Spleen (tissue), 11 donors: ENCODE measurements at regions not wholly inside any gene's neighbourhood (a gene's known extent, or its start where the extent isn't known, plus 50 kb on each side); places are given as distances from the start of the nearest gene placed in this dataset.

Experiments
- DNase-seq: peaks from one replicate; pipeline ENCODE4 v3.0.0-alpha.2; 2020
- H3K27ac ChIP-seq, 8 donors: fragments of 200-600 bp; sonication (generic) in 7 of 8; 1 replicate in 4 of 8; 2 replicates in 4 of 8; pipeline versions ENCODE4 v1.5.0 to v1.8.0; 2016 to 2021; ENCODE audit warnings: inconsistent platforms in 4 of 8, mild to moderate bottlenecking in 4 of 8, moderate library complexity in 1 of 8
- H3K27me3 ChIP-seq, 7 donors: fragments of 200-600 bp; sonication (generic) in 6 of 7; replicated peaks in 1 of 7; 1 replicate in 4 of 7; 2 replicates in 3 of 7; pipeline versions ENCODE4 v1.5.0 to v1.8.0; 2016 to 2021; ENCODE audit warnings: inconsistent platforms in 3 of 7, mild to moderate bottlenecking in 1 of 7
- H3K36me3 ChIP-seq, 6 donors: fragments of 200-600 bp; sonication (generic) in 5 of 6; 1 replicate in 4 of 6; 2 replicates in 2 of 6; pipeline versions ENCODE4 v1.5.0 to v1.8.0; 2016 to 2021; ENCODE audit warnings: inconsistent platforms in 2 of 6
- H3K4me1 ChIP-seq, 6 donors: fragments of 200-600 bp; sonication (generic) in 5 of 6; 1 replicate in 3 of 6; 2 replicates in 3 of 6; pipeline versions ENCODE4 v1.5.0 to v1.8.0; 2016 to 2021; ENCODE audit warnings: inconsistent platforms in 3 of 6
- H3K4me3 ChIP-seq, 8 donors: fragments of 200-600 bp; sonication (generic) in 7 of 8; 1 replicate in 4 of 8; 2 replicates in 4 of 8; pipeline versions ENCODE4 v1.5.0 to v1.8.0; 2016 to 2021; ENCODE audit warnings: inconsistent platforms in 4 of 8, mild to moderate bottlenecking in 4 of 8, moderate library complexity in 2 of 8
- H3K9me3 ChIP-seq, 8 donors: fragments of 200-600 bp; sonication (generic) in 7 of 8; 1 replicate in 4 of 8; 2 replicates in 4 of 8; pipeline versions ENCODE4 v1.5.0 to v1.8.0; 2016 to 2021; ENCODE audit warnings: inconsistent platforms in 4 of 8
- POLR2A ChIP-seq, 3 donors: fragments of 450-650 bp; IDR thresholded peaks; one replicate each; pipeline ENCODE4 v1.5.1; 2017; ENCODE audit warnings: antibody characterized with exemption in 3 of 3, mild to moderate bottlenecking in 1 of 3
- POLR2AphosphoS5 ChIP-seq, 3 donors: sonication (generic); formaldehyde crosslinking; IDR thresholded peaks; one replicate each; pipeline ENCODE4 v1.5.1; 2017; ENCODE audit warnings: antibody characterized with exemption in 3 of 3
- WGBS, 5 donors: extraction: QIAGEN DNeasy Blood & Tissue Kit in 3 of 5; methylation state at CpG; one replicate each; pipeline versions ENCODE4 v1.1.5 to v1.1.7; 2013 to 2018; 5-methylcytosine and 5-hydroxymethylcytosine counted together
- intact Hi-C: fragments of 100-400 bp; cut with DNase I; formaldehyde crosslinking; loops from one replicate; pipeline ENCODE4 v1.15.0; 2023; ENCODE audit warnings: low total_unique reads
- TF ChIP-seq, protein P1 (sequence below), 11 experiments: fragments of 200-600 bp in 7 of 11; fragments of 450-650 bp in 4 of 11; sonication (generic) in 4 of 11; IDR thresholded peaks in 8 of 11; conservative IDR thresholded peaks in 3 of 11; 1 replicate in 7 of 11; 2 replicates in 4 of 11; pipeline versions ENCODE4 v1.4.0 to v1.8.0; 2016 to 2021; ENCODE audit warnings: antibody characterized with exemption in 11 of 11, inconsistent platforms in 4 of 11, mild to moderate bottlenecking in 1 of 11
- donor health status: healthy with polysubstance abuse.
- donor health status: DM: no; HTN: no; CAD: no; lungs with moderate emphysema.
- donor health status: DM: no; HTN: no; CAD: no.
- donor health status: Bipolar disorder and iron deficiency.
- donor health status: healthy.
- donor health status: DM: no; HTN: no; CAD: no.
- donor health status: DM: yes; HTN: yes; CAD: no.

- Histone ChIP-seq H3K4me3 (no peak overlapping the region), H3K36me3 (no peaks in the 10 kb centered on the region), H3K4me1 (no peaks in the 10 kb centered on the region), H3K27ac (no peak overlapping the region), H3K9me3 (peaks cover 0 to 9% (median 5%) of the 10 kb centered on the region in 8 donors), H3K27me3 (no peaks in the 10 kb centered on the region)
- TF ChIP-seq POLR2AphosphoS5 (IDR thresholded peaks at IDR 0.05) (no peak), POLR2A (IDR thresholded peaks at IDR 0.05) (no peak)
- TF ChIP-seq, protein P1, sequence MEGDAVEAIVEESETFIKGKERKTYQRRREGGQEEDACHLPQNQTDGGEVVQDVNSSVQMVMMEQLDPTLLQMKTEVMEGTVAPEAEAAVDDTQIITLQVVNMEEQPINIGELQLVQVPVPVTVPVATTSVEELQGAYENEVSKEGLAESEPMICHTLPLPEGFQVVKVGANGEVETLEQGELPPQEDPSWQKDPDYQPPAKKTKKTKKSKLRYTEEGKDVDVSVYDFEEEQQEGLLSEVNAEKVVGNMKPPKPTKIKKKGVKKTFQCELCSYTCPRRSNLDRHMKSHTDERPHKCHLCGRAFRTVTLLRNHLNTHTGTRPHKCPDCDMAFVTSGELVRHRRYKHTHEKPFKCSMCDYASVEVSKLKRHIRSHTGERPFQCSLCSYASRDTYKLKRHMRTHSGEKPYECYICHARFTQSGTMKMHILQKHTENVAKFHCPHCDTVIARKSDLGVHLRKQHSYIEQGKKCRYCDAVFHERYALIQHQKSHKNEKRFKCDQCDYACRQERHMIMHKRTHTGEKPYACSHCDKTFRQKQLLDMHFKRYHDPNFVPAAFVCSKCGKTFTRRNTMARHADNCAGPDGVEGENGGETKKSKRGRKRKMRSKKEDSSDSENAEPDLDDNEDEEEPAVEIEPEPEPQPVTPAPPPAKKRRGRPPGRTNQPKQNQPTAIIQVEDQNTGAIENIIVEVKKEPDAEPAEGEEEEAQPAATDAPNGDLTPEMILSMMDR (IDR thresholded peaks at IDR 0.05 in 8 of 11, conservative IDR thresholded peaks at IDR 0.05 in 3 of 11) = no peak
- no peak for DNase-seq
- WGBS, 5 donors = 67 to 89% (median 74%) methylated on average over 1 of the region's 1 CpG
- intact Hi-C loops = no loop called here
Observed at GRCh38 chr5:20098694-20099093, 110.7 kb upstream of the CDH18 start.

- Histone ChIP-seq H3K27me3 (no peaks in the 10 kb centered on the region), H3K36me3 (no peaks in the 10 kb centered on the region), H3K27ac (no peak overlapping the region), H3K4me1 (no peaks in the 10 kb centered on the region), H3K4me3 (no peak overlapping the region), H3K9me3 (peaks cover 0 to 28% (median 17%) of the 10 kb centered on the region in 8 donors)
- 72 to 86% (median 78%) methylated on average over 2 of the region's 2 CpGs for WGBS, 5 donors
- DNase-seq = no peak
- TF ChIP-seq, protein P1 (IDR thresholded peaks at IDR 0.05 in 8 of 11, conservative IDR thresholded peaks at IDR 0.05 in 3 of 11) = no peak
- TF ChIP-seq POLR2A (IDR thresholded peaks at IDR 0.05) (no peak), POLR2AphosphoS5 (IDR thresholded peaks at IDR 0.05) (no peak)
- intact Hi-C loops = no loop called here
Observed at GRCh38 chr5:20088361-20088760, 100.4 kb upstream of the CDH18 start.

DNA sequence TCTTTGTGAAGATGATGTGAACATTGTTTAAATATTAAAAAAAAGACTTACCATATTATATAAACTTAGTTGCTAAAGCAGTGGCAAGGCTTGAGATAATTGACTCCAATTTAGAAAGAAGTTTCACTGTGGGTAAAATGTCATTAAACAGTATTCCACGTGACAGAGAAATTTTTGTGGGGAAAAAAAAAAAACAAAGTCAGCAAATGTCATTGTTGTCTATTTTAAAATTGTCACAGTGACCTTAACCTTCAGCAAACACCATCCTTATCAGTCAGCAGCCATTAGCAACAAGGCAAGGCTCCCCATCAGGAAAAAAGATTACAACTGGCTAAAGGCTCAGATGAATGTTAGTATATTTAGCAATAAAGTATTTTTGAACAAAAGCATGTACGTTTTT lies 99.3 kb upstream of the CDH18 start:
- H3K27ac ChIP-seq = peak overlapping the region in 2 of 8 donors; percentile 17 to 18
- no peaks in the 10 kb centered on the region for H3K27me3 ChIP-seq
- H3K4me1 ChIP-seq = no peaks in the 10 kb centered on the region
- no peaks in the 10 kb centered on the region for H3K36me3 ChIP-seq
- WGBS, 5 donors = 46 to 68% (median 53%) methylated on average over 2 of the region's 2 CpGs
- no peak for TF ChIP-seq POLR2A (IDR thresholded peaks at IDR 0.05)
- TF ChIP-seq, protein P1 (IDR thresholded peaks at IDR 0.05 in 8 of 11, conservative IDR thresholded peaks at IDR 0.05 in 3 of 11) = no peak
- no peak for TF ChIP-seq POLR2AphosphoS5 (IDR thresholded peaks at IDR 0.05)
- intact Hi-C loops = no loop called here
- H3K4me3 ChIP-seq = no peak overlapping the region
- H3K9me3 ChIP-seq = peaks cover 0 to 28% (median 18%) of the 10 kb centered on the region in 8 donors
- DNase-seq = no peak

DNA sequence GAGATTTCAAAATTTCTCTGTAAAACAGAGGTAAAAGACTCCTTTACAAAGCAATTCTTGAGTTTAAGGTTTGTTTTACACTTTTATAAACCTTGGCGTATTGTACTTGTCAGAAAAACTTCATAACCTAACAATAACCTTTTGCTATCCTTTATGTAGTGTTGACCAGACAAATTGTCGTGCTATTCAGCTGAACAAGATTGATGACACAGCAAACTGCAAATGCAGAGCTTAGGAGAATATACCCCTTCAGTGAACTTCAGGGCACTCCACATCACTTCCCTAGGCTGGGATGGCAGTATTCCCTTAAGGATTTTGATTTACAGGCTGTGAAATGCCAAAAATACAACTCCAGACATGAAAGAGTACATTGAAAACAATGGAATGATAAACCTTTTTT lies 89.2 kb upstream of the CDH18 start:
- H3K4me1 ChIP-seq = no peaks in the 10 kb centered on the region
- no peak overlapping the region for H3K4me3 ChIP-seq
- H3K36me3 ChIP-seq = no peaks in the 10 kb centered on the region
- TF ChIP-seq POLR2A (IDR thresholded peaks at IDR 0.05) (no peak), POLR2AphosphoS5 (IDR thresholded peaks at IDR 0.05) (no peak)
- TF ChIP-seq, protein P1 (IDR thresholded peaks at IDR 0.05 in 8 of 11, conservative IDR thresholded peaks at IDR 0.05 in 3 of 11) = no peak
- H3K27ac ChIP-seq = no peak overlapping the region
- H3K27me3 ChIP-seq = no peaks in the 10 kb centered on the region
- WGBS, 5 donors = 70 to 75% (median 72%) methylated on average over 2 of the region's 2 CpGs
- no peak for DNase-seq
- peaks cover 0 to 11% (median 0%) of the 10 kb centered on the region in 8 donors for H3K9me3 ChIP-seq
- intact Hi-C loops = no loop called here
